ENCODE measurements at regions not wholly inside any gene's neighbourhood (a gene's known extent, or its start where the extent isn't known, plus 50 kb on each side); places are given as distances from the start of the nearest gene placed in this dataset.
"Not testable (repeated sequence)": the region's sequence is repeated elsewhere in the genome, so short reads cannot be mapped to it uniquely, and the experiment has no call there.

DNA sequence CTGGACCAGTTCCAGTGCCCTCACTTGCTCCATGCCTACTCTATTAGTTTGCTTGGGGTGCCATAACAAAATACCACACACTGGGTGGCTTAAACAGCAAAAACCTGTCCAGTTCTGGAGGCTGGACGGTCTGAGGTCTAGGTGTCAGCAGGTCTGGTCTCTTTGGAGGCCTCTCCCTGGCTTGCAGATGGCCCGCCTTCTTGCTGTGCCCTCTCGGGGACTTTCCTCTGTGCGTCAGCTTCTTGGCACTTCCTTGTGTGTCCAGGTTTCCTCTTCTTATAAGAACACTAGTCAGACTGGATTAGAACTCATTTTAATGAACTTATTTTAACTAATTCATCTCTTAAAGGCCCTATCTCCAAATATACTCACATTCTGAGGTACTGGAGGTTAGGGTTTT is 97.2 kb downstream of the CARTPT start:
- Histone ChIP-seq H3K4me1 (ENCODE audit: insufficient read depth, low read length, severe bottlenecking) (no peaks in the 10 kb centered on the region), H3K79me2 (ENCODE audit: insufficient read depth, low read length) (no peaks in the 10 kb centered on the region), H3K4me2 (ENCODE audit: low read length) (no peak overlapping the region), H2AFZ (ENCODE audit: low read length) (no peak overlapping the region), H3K9me2 (ENCODE audit: low read depth, low read length) (no peaks in the 10 kb centered on the region), H3K4me3 (ENCODE audit: low read depth, low read length, poor library complexity, severe bottlenecking) (no peak overlapping the region), H3K36me3 (ENCODE audit: insufficient read depth, low read length) (no peaks in the 10 kb centered on the region), H3F3A (ENCODE audit: insufficient read depth, low read length) (no peaks in the 10 kb centered on the region), H3K9me3 (ENCODE audit: low read length) (0 out of 2 replicates have a peak, but pooled peaks cover 2% of the 10 kb centered on the region), H3K27ac (ENCODE audit: low read depth, low read length, poor library complexity, severe bottlenecking) (no peak overlapping the region), H3K27me3 (ENCODE audit: insufficient read depth, low read length) (no peaks in the 10 kb centered on the region), H3K9ac (ENCODE audit: low read length) (no peak overlapping the region), H4K20me1 (ENCODE audit: insufficient read depth, low read length) (no peaks in the 10 kb centered on the region)
- TF ChIP-seq CTCF (IDR thresholded peaks at IDR 0.05; ENCODE audit: low read length) (no peak), EZH2 (IDR thresholded peaks at IDR 0.05; ENCODE audit: borderline replicate concordance, low read length) (no peak)

DNA sequence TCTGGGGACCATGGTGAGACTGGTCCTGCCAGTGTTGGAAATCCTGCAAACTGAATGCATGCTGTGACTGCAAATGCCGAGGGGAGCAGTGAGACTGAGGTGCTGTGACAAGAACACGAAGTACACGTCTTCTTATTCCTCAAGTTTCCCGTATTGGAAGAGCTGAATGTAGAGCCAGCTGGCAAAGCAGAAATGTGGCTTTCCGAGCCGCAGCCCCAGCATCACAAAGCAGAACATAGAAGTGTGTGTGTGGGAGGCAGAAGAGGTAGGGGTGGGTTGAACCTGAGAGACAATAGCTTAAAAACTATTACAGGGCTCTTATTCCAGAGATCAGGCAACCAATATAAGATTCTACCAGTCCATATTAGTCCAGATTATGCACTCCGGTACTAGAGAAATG is 98.8 kb downstream of the CARTPT start:
- Histone ChIP-seq H3F3A (ENCODE audit: insufficient read depth, low read length) (no peaks in the 10 kb centered on the region), H4K20me1 (ENCODE audit: insufficient read depth, low read length) (no peaks in the 10 kb centered on the region), H3K79me2 (ENCODE audit: insufficient read depth, low read length) (no peaks in the 10 kb centered on the region), H3K36me3 (ENCODE audit: insufficient read depth, low read length) (no peaks in the 10 kb centered on the region), H3K9me3 (ENCODE audit: low read length) (0 out of 2 replicates have a peak, but pooled peaks cover 2% of the 10 kb centered on the region), H3K4me3 (ENCODE audit: low read depth, low read length, poor library complexity, severe bottlenecking) (no peak overlapping the region), H2AFZ (ENCODE audit: low read length) (no peak overlapping the region), H3K27me3 (ENCODE audit: insufficient read depth, low read length) (no peaks in the 10 kb centered on the region), H3K4me1 (ENCODE audit: insufficient read depth, low read length, severe bottlenecking) (no peaks in the 10 kb centered on the region), H3K9ac (ENCODE audit: low read length) (no peak overlapping the region), H3K27ac (ENCODE audit: low read depth, low read length, poor library complexity, severe bottlenecking) (no peak overlapping the region), H3K4me2 (ENCODE audit: low read length) (no peak overlapping the region), H3K9me2 (ENCODE audit: low read depth, low read length) (no peaks in the 10 kb centered on the region)
- no peak for TF ChIP-seq EZH2 (IDR thresholded peaks at IDR 0.05; ENCODE audit: borderline replicate concordance, low read length)

- no peaks in the 10 kb centered on the region for H3K27me3 ChIP-seq (ENCODE audit: insufficient read depth, low read length)
- no peak overlapping the region for H2AFZ ChIP-seq (ENCODE audit: low read length)
- H3K9me2 ChIP-seq (ENCODE audit: low read depth, low read length): no peaks in the 10 kb centered on the region
- no peak overlapping the region for H3K9ac ChIP-seq (ENCODE audit: low read length)
- H3K4me3 ChIP-seq (ENCODE audit: low read depth, low read length, poor library complexity, severe bottlenecking): no peak overlapping the region
- no peaks in the 10 kb centered on the region for H3K36me3 ChIP-seq (ENCODE audit: insufficient read depth, low read length)
- no peak overlapping the region for H3K27ac ChIP-seq (ENCODE audit: low read depth, low read length, poor library complexity, severe bottlenecking)
- no peaks in the 10 kb centered on the region for H3F3A ChIP-seq (ENCODE audit: insufficient read depth, low read length)
- TF ChIP-seq CTCF (IDR thresholded peaks at IDR 0.05; ENCODE audit: low read length): no peak
- TF ChIP-seq EZH2 (IDR thresholded peaks at IDR 0.05; ENCODE audit: borderline replicate concordance, low read length): no peak
- no peaks in the 10 kb centered on the region for H3K4me1 ChIP-seq (ENCODE audit: insufficient read depth, low read length, severe bottlenecking)
- H4K20me1 ChIP-seq (ENCODE audit: insufficient read depth, low read length): no peaks in the 10 kb centered on the region
- peaks cover 3% of the 10 kb centered on the region; the same call in 1 of the 2 replicates for H3K9me3 ChIP-seq (ENCODE audit: low read length)
- H3K4me2 ChIP-seq (ENCODE audit: low read length): no peak overlapping the region
- no peaks in the 10 kb centered on the region for H3K79me2 ChIP-seq (ENCODE audit: insufficient read depth, low read length)
Observed at GRCh38 chr5:71821029-71821428, 102.0 kb downstream of the CARTPT start.

DNA sequence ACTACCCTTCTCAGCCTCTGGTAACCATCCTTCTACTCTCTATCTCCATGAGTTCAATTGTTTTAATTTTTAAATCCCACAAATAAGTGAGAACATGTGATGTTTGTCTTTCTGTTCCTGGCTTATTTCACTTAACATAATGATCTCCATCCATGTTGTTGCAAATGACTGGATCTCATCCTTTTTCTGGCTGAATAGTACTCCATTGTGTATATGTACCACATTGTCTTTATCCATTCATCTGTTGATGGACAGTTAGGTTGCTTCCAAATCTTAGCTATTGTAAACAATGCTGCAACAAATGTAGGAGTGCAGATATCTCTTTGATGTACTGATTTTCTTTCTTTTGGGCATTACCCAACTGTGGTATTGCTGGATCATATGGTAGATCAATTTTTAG is 103.0 kb downstream of the CARTPT start:
- not testable (repeated sequence) for H3K4me3 ChIP-seq (ENCODE audit: low read depth, low read length, poor library complexity, severe bottlenecking); H3K9me3 ChIP-seq (ENCODE audit: low read length); H3K27me3 ChIP-seq (ENCODE audit: insufficient read depth, low read length); H3K79me2 ChIP-seq (ENCODE audit: insufficient read depth, low read length); H3F3A ChIP-seq (ENCODE audit: insufficient read depth, low read length); H3K4me2 ChIP-seq (ENCODE audit: low read length); H3K4me1 ChIP-seq (ENCODE audit: insufficient read depth, low read length, severe bottlenecking); H3K36me3 ChIP-seq (ENCODE audit: insufficient read depth, low read length); H3K9me2 ChIP-seq (ENCODE audit: low read depth, low read length); H3K9ac ChIP-seq (ENCODE audit: low read length); H2AFZ ChIP-seq (ENCODE audit: low read length); H3K27ac ChIP-seq (ENCODE audit: low read depth, low read length, poor library complexity, severe bottlenecking); H4K20me1 ChIP-seq (ENCODE audit: insufficient read depth, low read length)

Measured in OCI-LY1 (cell line).